COR-L47 (cell line): ENCODE measurements at regions not wholly inside any gene's neighbourhood (a gene's known extent, or its start where the extent isn't known, plus 50 kb on each side); places are given as distances from the start of the nearest gene placed in this dataset.
A peak's percentile ranks its signal among the peaks of the same experiment; 100 is the strongest.
"Not testable (repeated sequence)": the region's sequence is repeated elsewhere in the genome, so short reads cannot be mapped to it uniquely, and the experiment has no call there.

Experiments
- DNase-seq: peaks from one replicate; lab custom pipeline; 2025; lab: John Stamatoyannopoulos, UW

GRCh38 chr5:16296946-16297345 lies 117.4 kb upstream of the MARCHF11 start:
- DNase-seq: no peak

GRCh38 chr5:16291894-16292293 lies 112.3 kb upstream of the MARCHF11 start:
- no peak for DNase-seq

DNA sequence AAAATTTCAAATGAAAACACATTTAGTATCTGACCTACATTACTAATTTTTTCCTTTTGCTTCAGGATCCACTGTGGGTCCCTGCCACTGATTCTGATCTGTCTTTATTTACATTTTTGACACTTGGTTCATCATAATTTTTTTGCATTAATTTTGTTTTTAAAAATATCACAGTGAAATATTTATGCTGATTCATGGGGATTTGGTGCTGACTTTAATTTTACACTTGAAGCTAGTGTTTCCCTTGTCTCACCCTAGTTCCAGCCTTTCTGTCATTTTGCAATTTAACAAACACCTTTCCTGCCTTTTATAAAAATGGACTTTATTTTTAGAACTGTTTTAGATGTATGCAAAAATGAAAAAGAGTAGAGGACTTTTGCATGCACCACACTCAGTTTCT lies 111.9 kb upstream of the MARCHF11 start:
- DNase-seq: no peak

- DNase-seq: no peak
These were observed 104.2 kb upstream of the MARCHF11 start for GRCh38 chr5:16283791-16284190.

GRCh38 chr5:16276859-16277258 lies 97.3 kb upstream of the MARCHF11 start:
- DNase-seq: not testable (repeated sequence)

DNA sequence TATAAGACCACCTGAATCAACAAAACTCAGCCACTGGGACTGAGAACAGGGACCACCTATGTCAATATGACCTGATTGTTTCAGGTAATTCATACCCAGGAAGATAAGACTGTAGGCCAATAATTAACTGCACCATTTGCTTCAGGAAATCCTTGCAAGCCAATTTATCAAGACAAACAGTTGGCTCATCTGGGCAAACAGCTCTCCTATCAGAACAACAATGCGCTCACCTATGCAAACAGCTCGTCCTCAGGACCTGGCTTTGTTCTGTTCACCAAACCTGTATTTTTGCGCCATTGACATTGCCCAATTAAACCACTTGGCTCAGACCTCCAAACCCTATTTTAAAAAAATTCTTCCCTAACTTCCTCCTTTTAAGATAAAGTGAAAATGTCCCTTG lies 92.3 kb upstream of the MARCHF11 start:
- peak; percentile 96 for DNase-seq

DNA sequence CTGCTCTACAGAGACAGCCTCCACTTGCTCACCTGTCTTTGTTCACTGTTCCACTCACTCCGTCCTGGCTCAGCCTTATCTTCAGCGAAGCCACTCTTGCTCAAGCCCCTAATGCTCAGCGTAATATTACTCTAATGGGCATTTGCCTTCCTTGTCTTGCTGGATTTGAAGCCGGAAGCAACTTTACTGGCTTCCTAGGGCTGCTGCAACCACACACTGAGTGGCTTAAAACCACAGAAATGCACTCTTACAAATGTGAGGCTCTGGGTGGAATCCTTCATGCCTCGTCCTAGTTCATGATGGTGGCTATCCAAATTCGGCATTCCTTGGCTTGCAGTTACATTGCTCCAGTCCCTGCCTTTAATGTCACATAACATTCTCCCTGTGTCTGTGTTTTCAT lies 85.5 kb upstream of the MARCHF11 start:
- DNase-seq: no peak

GRCh38 chr5:16260000-16260399 lies 80.4 kb upstream of the MARCHF11 start:
- no peak for DNase-seq

DNA sequence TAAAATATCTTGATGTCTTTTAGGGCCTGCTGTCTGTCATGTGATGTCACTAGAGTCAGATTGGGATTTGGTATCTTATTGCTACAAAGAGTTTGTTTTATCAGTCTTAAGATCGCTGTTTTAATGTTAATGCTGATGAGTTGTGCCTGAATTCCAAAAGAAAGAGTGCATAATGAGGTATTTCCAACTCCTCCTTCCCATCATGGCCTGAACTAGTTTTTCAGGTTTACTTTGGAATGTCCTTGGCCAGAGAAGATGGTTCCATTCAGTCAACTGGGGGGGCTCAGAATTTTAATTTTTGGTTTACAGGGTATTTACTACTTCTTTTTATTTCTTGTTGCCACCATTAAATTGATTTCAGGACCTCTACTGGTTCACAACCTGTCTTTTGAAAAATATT lies 74.3 kb upstream of the MARCHF11 start:
- no peak for DNase-seq

GRCh38 chr5:16245956-16246355 lies 66.4 kb upstream of the MARCHF11 start:
- DNase-seq: no peak

GRCh38 chr5:16245249-16245648 lies 65.7 kb upstream of the MARCHF11 start:
- no peak for DNase-seq

DNA sequence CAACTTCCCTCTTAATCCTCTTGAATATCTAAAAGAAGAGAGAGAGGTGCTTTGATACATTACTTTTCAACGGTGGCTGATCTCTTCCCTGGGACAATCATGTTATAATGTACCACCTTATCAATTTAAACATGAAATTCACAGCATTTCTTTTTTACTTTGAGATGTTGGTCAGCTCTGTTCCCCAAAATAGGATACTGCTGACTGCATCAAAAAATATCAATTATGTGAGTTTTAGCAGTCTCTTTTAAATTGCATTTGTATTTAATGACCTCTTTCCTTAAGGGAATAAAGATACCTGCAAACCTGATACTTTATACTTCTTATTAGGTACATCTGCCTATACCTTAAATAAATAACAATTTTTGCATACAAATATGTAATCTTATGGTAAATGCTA lies 58.4 kb upstream of the MARCHF11 start:
- no peak for DNase-seq

DNA sequence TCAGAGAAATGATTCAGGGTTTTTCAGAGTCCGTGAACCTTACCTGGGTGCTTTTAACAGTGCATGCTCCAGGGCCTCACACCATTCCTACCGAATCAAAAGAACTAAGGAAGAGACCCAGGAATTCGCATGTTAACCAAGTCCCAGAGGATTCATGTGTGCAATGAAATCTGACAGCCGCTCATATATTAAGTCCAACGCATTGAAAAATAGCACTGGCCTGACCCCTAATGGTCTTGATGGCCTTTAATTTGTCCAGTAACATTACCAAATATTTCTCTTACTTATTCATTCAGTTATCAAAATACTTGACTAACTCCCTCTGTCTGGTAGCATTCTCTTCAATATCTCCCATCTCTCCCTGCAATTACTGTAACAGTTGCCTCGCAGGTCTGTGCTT lies 55.0 kb upstream of the MARCHF11 start:
- DNase-seq: no peak

DNA sequence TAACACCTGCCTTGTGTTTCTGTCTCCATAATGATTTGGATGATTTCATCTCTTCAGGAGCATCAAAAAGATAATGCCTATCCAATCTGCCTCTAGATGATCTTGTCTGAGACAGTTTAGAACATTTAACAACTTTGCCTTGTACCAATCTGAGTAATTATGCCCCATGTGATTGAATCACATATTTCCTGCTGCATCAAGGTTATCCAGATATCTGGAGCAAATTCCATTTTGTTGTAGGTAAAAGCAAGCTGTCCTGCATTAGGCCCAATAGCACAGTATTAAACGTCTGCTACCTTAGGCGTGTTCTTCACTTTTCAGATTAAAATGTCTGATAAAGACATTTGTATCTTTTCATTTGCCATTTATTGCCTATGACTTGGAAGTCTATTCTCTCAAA lies 54.1 kb upstream of the MARCHF11 start:
- no peak for DNase-seq

- DNase-seq: no peak
These were observed 49.9 kb upstream of the MARCHF11 start for GRCh38 chr5:16229357-16229940.
